GM18502 (cell line): ENCODE measurements at regions not wholly inside any gene's neighbourhood (a gene's known extent, or its start where the extent isn't known, plus 50 kb on each side); places are given as distances from the start of the nearest gene placed in this dataset.

Source experiments
- ATAC-seq: cut with Tn5 transposase; IDR thresholded peaks from one replicate; pipeline ENCODE4 v1.9.1; 2021; ENCODE audit warnings: mild to moderate bottlenecking; ENCODE audit not compliant: unreplicated experiment, poor library complexity

GRCh38 chr14:98321841-98322240 is 950.2 kb downstream of the BCL11B start:
- no peak for ATAC-seq

GRCh38 chr14:98323836-98324235 is 948.2 kb downstream of the BCL11B start:
- no peak for ATAC-seq

- ATAC-seq, result no peak
Observed at GRCh38 chr14:98325761-98326160, 946.2 kb downstream of the BCL11B start.

GRCh38 chr14:98328496-98328895 is 943.5 kb downstream of the BCL11B start:
- ATAC-seq, result no peak

GRCh38 chr14:98334186-98334585 is 937.8 kb downstream of the BCL11B start:
- no peak for ATAC-seq

GRCh38 chr14:98341211-98341610 is 930.8 kb downstream of the BCL11B start:
- no peak for ATAC-seq

- no peak for ATAC-seq
Observed at GRCh38 chr14:98345161-98345560, 926.8 kb downstream of the BCL11B start.

- no peak for ATAC-seq
Observed at GRCh38 chr14:98347686-98348085, 924.3 kb downstream of the BCL11B start.

- ATAC-seq, result no peak
Observed at GRCh38 chr14:98348505-98348904, 923.5 kb downstream of the BCL11B start.

GRCh38 chr14:98350213-98350612 is 921.8 kb downstream of the BCL11B start:
- ATAC-seq, result no peak

GRCh38 chr14:98364961-98365360 is 907.0 kb downstream of the BCL11B start:
- no peak for ATAC-seq

- no peak for ATAC-seq
Observed at GRCh38 chr14:98366429-98366828, 905.6 kb downstream of the BCL11B start.

- no peak for ATAC-seq
Observed at GRCh38 chr14:98368221-98368620, 903.8 kb downstream of the BCL11B start.

GRCh38 chr14:98368916-98369315 is 903.1 kb downstream of the BCL11B start:
- ATAC-seq, result no peak

GRCh38 chr14:98369344-98369743 is 902.7 kb downstream of the BCL11B start:
- ATAC-seq, result no peak

- no peak for ATAC-seq
Observed at GRCh38 chr14:98370352-98370751, 901.6 kb downstream of the BCL11B start.

GRCh38 chr14:98371141-98371540 is 900.9 kb downstream of the BCL11B start:
- ATAC-seq, result no peak

GRCh38 chr14:98374136-98374535 is 897.9 kb downstream of the BCL11B start:
- no peak for ATAC-seq

GRCh38 chr14:98375566-98375965 is 896.4 kb downstream of the BCL11B start:
- ATAC-seq, result no peak

GRCh38 chr14:98379830-98380229 is 892.2 kb downstream of the BCL11B start:
- ATAC-seq, result no peak

GRCh38 chr14:98382662-98383061 is 889.3 kb downstream of the BCL11B start:
- ATAC-seq, result no peak

- no peak for ATAC-seq
Observed at GRCh38 chr14:98385851-98386250, 886.1 kb downstream of the BCL11B start.

- ATAC-seq, result no peak
Observed at GRCh38 chr14:98391061-98391460, 880.9 kb downstream of the BCL11B start.
